Liver (tissue), 8 donors: ENCODE measurements at regions not wholly inside any gene's neighbourhood (a gene's known extent, or its start where the extent isn't known, plus 50 kb on each side); places are given as distances from the start of the nearest gene placed in this dataset.

Experiments
- DNase-seq: peaks from one replicate; pipeline ENCODE4 v3.0.0-alpha.2; 2017; ENCODE audit warnings: low spot score
- H3K27ac ChIP-seq, 2 donors: one replicate each; pipeline ENCODE4 v1.7.0; 2013; ENCODE audit warnings: inconsistent platforms in 2 of 2, low read length in 2 of 2, control low read depth in 1 of 2, low read depth in 1 of 2, mild to moderate bottlenecking in 1 of 2
- H3K27me3 ChIP-seq, 4 donors: one replicate each; pipeline versions ENCODE4 v1.6.1 to v1.7.0; 2013; ENCODE audit warnings: low read length in 3 of 4, inconsistent platforms in 1 of 4, mild to moderate bottlenecking in 1 of 4, moderate library complexity in 1 of 4; ENCODE audit not compliant: control insufficient read depth in 4 of 4, insufficient read depth in 4 of 4
- H3K36me3 ChIP-seq, 4 donors: one replicate each; pipeline versions ENCODE4 v1.6.1 to v1.7.0; 2013; ENCODE audit warnings: low read length in 3 of 4, mild to moderate bottlenecking in 3 of 4, low read depth in 1 of 4, moderate library complexity in 1 of 4; ENCODE audit not compliant: control insufficient read depth in 4 of 4, insufficient read depth in 3 of 4
- H3K4me1 ChIP-seq, 4 donors: one replicate each; pipeline versions ENCODE4 v1.6.1 to v1.7.0; 2013; ENCODE audit warnings: low read length in 3 of 4, mild to moderate bottlenecking in 3 of 4, moderate library complexity in 1 of 4; ENCODE audit not compliant: control insufficient read depth in 4 of 4, insufficient read depth in 4 of 4
- H3K4me3 ChIP-seq, 3 donors: one replicate each; pipeline versions ENCODE4 v1.6.1 to v1.7.0; 2013; ENCODE audit warnings: low read length in 3 of 3, control low read depth in 1 of 3, low read depth in 1 of 3, mild to moderate bottlenecking in 1 of 3
- H3K9ac ChIP-seq, 2 donors: one replicate each; pipeline ENCODE4 v1.7.0; 2013; ENCODE audit warnings: low read length in 2 of 2, mild to moderate bottlenecking in 2 of 2, moderate library complexity in 2 of 2, control low read depth in 1 of 2, low read depth in 1 of 2
- H3K9me3 ChIP-seq, 4 donors: one replicate each; pipeline versions ENCODE4 v1.6.1 to v1.7.0; 2013; ENCODE audit warnings: low read length in 3 of 4; ENCODE audit not compliant: control insufficient read depth in 4 of 4
- CTCF ChIP-seq: fragments of 150-350 bp; IDR thresholded peaks from 2 replicates; pipeline ENCODE4 v1.5.1; 2017; ENCODE audit warnings: improper control_type of control experiment, low read depth, low read length; ENCODE audit not compliant: missing input control
- EGR1 ChIP-seq, 2 donors: IDR thresholded peaks; 2 replicates each; pipeline ENCODE4 v1.6.1; 2016 to 2018; ENCODE audit warnings: antibody characterized with exemption in 2 of 2, low read depth in 2 of 2
- GABPA ChIP-seq, 2 donors: IDR thresholded peaks in 1 of 2; conservative IDR thresholded peaks in 1 of 2; 2 replicates each; pipeline ENCODE4 v1.6.1; 2016; ENCODE audit warnings: antibody characterized with exemption in 2 of 2, mild to moderate bottlenecking in 1 of 2, moderate library complexity in 1 of 2
- HNF4A ChIP-seq, 2 donors: conservative IDR thresholded peaks; 2 replicates each; pipeline ENCODE4 v1.6.1; 2016; ENCODE audit warnings: antibody characterized with exemption in 2 of 2, mild to moderate bottlenecking in 2 of 2
- HNF4G ChIP-seq: IDR thresholded peaks from 2 replicates; pipeline ENCODE4 v1.6.1; 2016; ENCODE audit warnings: antibody characterized with exemption
- JUND ChIP-seq, 2 donors: IDR thresholded peaks; 2 replicates each; pipeline ENCODE4 v1.6.1; 2016; ENCODE audit warnings: antibody characterized with exemption in 2 of 2
- NR2F2 ChIP-seq: IDR thresholded peaks from 2 replicates; pipeline ENCODE4 v1.6.1; 2016; ENCODE audit warnings: antibody characterized with exemption
- RAD21 ChIP-seq, 2 donors: IDR thresholded peaks; 2 replicates each; pipeline ENCODE4 v1.6.1; 2016; ENCODE audit warnings: antibody characterized with exemption in 2 of 2, mild to moderate bottlenecking in 2 of 2
- RXRA ChIP-seq, 2 donors: IDR thresholded peaks; 2 replicates each; pipeline ENCODE4 v1.6.1; 2017 to 2018; ENCODE audit warnings: antibody characterized with exemption in 2 of 2, mild to moderate bottlenecking in 1 of 2
- SP1 ChIP-seq: IDR thresholded peaks from 2 replicates; pipeline ENCODE4 v1.6.1; 2018; ENCODE audit warnings: antibody characterized with exemption, mild to moderate bottlenecking
- YY1 ChIP-seq: IDR thresholded peaks from 2 replicates; pipeline ENCODE4 v1.6.1; 2016; ENCODE audit warnings: antibody characterized with exemption, mild to moderate bottlenecking
- WGBS: extraction: QIAGEN DNeasy Blood & Tissue Kit; methylation state at CpG from one replicate; pipeline ENCODE4 v1.1.7; 2013; 5-methylcytosine and 5-hydroxymethylcytosine counted together
- TF ChIP-seq, protein P1 (sequence below): IDR thresholded peaks from 2 replicates; pipeline ENCODE4 v1.6.1; 2016; ENCODE audit warnings: antibody characterized with exemption
- TF ChIP-seq, protein P2 (sequence below): IDR thresholded peaks from 2 replicates; pipeline ENCODE4 v1.6.1; 2016; ENCODE audit warnings: antibody characterized with exemption
- donor health status: healthy.
- donor health status: healthy.
- donor health status: healthy.
- donor health status: healthy.
- donor health status: healthy.

DNA sequence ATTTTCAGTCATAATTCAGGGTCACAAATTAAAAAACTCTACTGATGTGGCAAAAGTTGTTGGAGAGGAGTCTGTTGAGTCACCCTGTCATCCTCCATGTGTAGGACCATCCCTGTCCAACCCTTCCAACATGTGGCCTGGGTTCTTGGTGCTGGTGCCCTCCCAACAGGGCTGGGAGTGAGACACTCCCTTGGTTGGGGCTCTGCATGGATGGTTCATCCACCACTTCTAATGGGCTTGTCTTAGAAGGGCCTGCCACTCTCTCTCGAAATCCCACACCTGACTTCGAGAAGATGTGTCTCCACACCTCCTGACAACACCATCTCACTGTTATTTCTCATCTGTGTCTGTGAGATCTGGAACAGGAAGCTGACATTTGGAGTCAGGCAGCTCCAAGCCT, 312.2 kb upstream of the IRX4 start (continued):
- no peak for TF ChIP-seq CTCF
- no peak for TF ChIP-seq HNF4A (conservative IDR thresholded peaks at IDR 0.05)

DNA sequence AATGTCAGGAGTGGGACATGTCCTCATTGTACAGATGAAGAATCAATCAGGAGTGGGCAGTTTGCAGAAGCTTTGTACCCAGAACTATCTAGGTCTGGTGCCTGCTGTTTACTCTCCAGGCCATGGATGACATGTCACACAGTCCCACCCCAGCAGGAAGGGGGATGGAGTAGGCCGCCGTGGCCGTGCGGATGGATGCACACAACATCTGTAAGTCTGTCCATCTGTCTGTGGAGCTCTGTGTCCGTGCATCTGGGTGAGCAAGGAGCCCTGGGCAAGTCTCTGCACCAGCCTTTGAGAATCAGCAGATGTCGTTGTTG, 311.5 kb upstream of the IRX4 start:
- Histone ChIP-seq H3K4me1 (no peaks in the 10 kb centered on the region), H3K36me3 (no peaks in the 10 kb centered on the region), H3K9ac (no peak overlapping the region), H3K27ac (no peak overlapping the region), H3K9me3 (peaks cover 0 to 4% (median 2%) of the 10 kb centered on the region in 4 donors), H3K27me3 (no peaks in the 10 kb centered on the region), H3K4me3 (no peak overlapping the region)
- 83% methylated on average over 6 of the region's 6 CpGs for WGBS
- DNase-seq: no peak
- TF ChIP-seq JUND (IDR thresholded peaks at IDR 0.05): no peak
- TF ChIP-seq, protein P1, sequence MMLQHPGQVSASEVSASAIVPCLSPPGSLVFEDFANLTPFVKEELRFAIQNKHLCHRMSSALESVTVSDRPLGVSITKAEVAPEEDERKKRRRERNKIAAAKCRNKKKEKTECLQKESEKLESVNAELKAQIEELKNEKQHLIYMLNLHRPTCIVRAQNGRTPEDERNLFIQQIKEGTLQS: no peak

DNA sequence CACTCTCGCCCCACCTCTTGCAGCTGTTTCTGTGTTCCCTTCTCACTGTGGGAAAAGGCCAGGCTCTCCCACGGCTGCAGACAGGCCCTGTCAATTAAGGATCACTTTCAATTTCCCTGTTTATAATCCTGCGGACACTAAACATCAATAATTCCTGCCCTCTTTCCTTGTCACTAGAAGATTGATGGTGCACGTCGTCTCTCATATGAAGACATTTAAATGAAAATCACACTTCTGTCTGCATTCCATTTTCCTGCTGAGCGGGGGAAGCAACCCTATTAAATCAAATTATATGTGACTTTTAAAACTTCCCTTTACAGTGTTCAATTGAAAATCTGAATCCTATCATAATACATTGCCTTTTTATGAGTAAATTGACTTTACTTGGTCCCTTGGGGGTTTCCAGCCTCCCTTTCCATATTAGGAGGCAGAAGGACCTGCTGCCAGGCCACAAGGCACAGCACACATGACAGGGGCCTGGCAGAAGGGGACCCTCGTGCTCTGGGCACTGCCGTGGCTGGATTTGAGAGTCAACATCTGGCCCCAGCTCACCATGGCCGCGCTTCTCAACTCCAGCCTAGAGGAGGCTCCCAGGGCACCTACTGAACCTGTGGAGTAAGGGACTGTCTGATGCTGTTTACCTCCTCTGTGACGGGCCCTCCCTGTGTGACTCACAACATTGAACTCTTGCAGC, 311.0 kb upstream of the IRX4 start:
- H3K9me3 ChIP-seq: peaks cover 0 to 4% (median 2%) of the 10 kb centered on the region in 4 donors

More for the DNA sequence above, 311.0 kb upstream of the IRX4 start:
- H3K27me3 ChIP-seq: no peaks in the 10 kb centered on the region
- no peak for DNase-seq
- H3K36me3 ChIP-seq: no peaks in the 10 kb centered on the region
- TF ChIP-seq GABPA (IDR thresholded peaks at IDR 0.05 in 1 of 2, conservative IDR thresholded peaks at IDR 0.05 in 1 of 2): no peak
- no peak for TF ChIP-seq RAD21 (IDR thresholded peaks at IDR 0.05)
- no peak for TF ChIP-seq SP1
- no peak for TF ChIP-seq JUND (IDR thresholded peaks at IDR 0.05)
- TF ChIP-seq RXRA (IDR thresholded peaks at IDR 0.05): no peak
- no peak for TF ChIP-seq HNF4G
- no peak for TF ChIP-seq NR2F2
- TF ChIP-seq, protein P1: no peak
- TF ChIP-seq YY1: no peak
- TF ChIP-seq CTCF: no peak
- TF ChIP-seq, protein P2, sequence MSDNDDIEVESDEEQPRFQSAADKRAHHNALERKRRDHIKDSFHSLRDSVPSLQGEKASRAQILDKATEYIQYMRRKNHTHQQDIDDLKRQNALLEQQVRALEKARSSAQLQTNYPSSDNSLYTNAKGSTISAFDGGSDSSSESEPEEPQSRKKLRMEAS: no peak
- no peak for TF ChIP-seq HNF4A (conservative IDR thresholded peaks at IDR 0.05)
- no peak for TF ChIP-seq EGR1 (IDR thresholded peaks at IDR 0.05; ENCODE audit: low read depth in 2 of 2)
- 73% methylated on average over 11 of the region's 11 CpGs for WGBS
- H3K4me1 ChIP-seq: no peaks in the 10 kb centered on the region
- H3K27ac ChIP-seq: no peak overlapping the region
- no peak overlapping the region for H3K4me3 ChIP-seq
- no peak overlapping the region for H3K9ac ChIP-seq
